CD4-positive, CD25-positive, alpha-beta regulatory T cell (primary cell): ENCODE measurements at regions not wholly inside any gene's neighbourhood (a gene's known extent, or its start where the extent isn't known, plus 50 kb on each side); places are given as distances from the start of the nearest gene placed in this dataset.

ENCODE experiments used
- ATAC-seq, 2 donors: fragments of 150-1000 bp; cut with Tn5 transposase; one replicate each; pipeline ENCODE4 v1.10.0; 2021; ENCODE audit warnings: low read depth in 2 of 2, moderate number of reproducible peaks in 2 of 2, moderate library complexity in 1 of 2
- DNase-seq, 3 donors: peaks; one replicate each; pipeline versions ENCODE4 v3.0.0 to v3.0.0-alpha.2; 2012 to 2022; ENCODE audit warnings: mixed read lengths in 1 of 3
- H3K27ac ChIP-seq: one replicate; pipeline ENCODE4 v1.7.0; 2013; ENCODE audit warnings: mild to moderate bottlenecking, low read length; ENCODE audit not compliant: insufficient read depth, poor library complexity, severe bottlenecking
- H3K27me3 ChIP-seq: one replicate; pipeline ENCODE4 v1.7.0; 2013; ENCODE audit warnings: low read length; ENCODE audit not compliant: control insufficient read depth, insufficient read depth
- H3K36me3 ChIP-seq: one replicate; pipeline ENCODE4 v1.7.0; 2013; ENCODE audit warnings: mild to moderate bottlenecking, low read length, moderate library complexity; ENCODE audit not compliant: control insufficient read depth, insufficient read depth
- H3K4me1 ChIP-seq: 2 replicates; pipeline ENCODE4 v1.7.0; 2013; ENCODE audit warnings: mild to moderate bottlenecking, low read length; ENCODE audit not compliant: insufficient read depth, control insufficient read depth, poor library complexity, severe bottlenecking
- H3K4me3 ChIP-seq: one replicate; pipeline ENCODE4 v1.7.0; 2013; ENCODE audit warnings: low read depth, mild to moderate bottlenecking, low read length, moderate library complexity
- H3K9me3 ChIP-seq, 2 experiments: 1 replicate in 1 of 2; 2 replicates in 1 of 2; pipeline ENCODE4 v1.7.0; 2013; ENCODE audit warnings: low read length in 2 of 2, mild to moderate bottlenecking in 1 of 2, moderate library complexity in 1 of 2; ENCODE audit not compliant: control insufficient read depth in 2 of 2
- H3K27ac Mint-ChIP-seq, 3 donors: one replicate each; pipeline ENCODE4 v1.8.0; 2020 to 2022; ENCODE audit warnings: mild to moderate bottlenecking in 3 of 3, mixed read lengths in 3 of 3, moderate library complexity in 2 of 3
- H3K27me3 Mint-ChIP-seq: one replicate; pipeline ENCODE4 v1.8.0; 2022; ENCODE audit warnings: mild to moderate bottlenecking, mixed read lengths
- H3K36me3 Mint-ChIP-seq: one replicate; pipeline ENCODE4 v1.8.0; 2020; ENCODE audit warnings: mixed read lengths
- H3K4me1 Mint-ChIP-seq, 4 donors: one replicate each; pipeline ENCODE4 v1.8.0; 2020 to 2022; ENCODE audit warnings: mixed read lengths in 4 of 4, mild to moderate bottlenecking in 1 of 4
- H3K4me3 Mint-ChIP-seq, 4 donors: one replicate each; pipeline ENCODE4 v1.8.0; 2020 to 2022; ENCODE audit warnings: mild to moderate bottlenecking in 4 of 4, mixed read lengths in 4 of 4, moderate library complexity in 3 of 4
- H3K9me3 Mint-ChIP-seq, 7 donors: one replicate each; pipeline ENCODE4 v1.8.0; 2020 to 2022; ENCODE audit warnings: mixed read lengths in 7 of 7, mild to moderate bottlenecking in 3 of 7, moderate library complexity in 2 of 7

DNA sequence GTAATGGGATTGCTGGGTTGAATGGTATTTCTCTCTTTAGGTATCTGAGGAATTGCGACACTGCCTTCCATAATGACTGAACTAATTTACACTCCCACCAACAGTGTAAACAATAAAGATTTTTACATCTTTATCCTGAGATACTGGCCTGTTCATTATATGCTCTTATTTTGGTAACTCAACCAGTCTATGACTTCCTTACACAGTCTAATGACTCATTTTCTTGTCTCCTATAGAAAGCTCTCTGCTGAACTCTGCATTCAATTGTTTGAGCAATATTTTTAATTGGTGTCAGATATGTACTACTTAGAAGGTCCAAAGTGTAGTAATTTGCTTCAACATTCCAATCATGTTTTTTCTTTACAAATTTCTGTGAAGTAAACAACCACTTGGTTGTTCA is 1351.8 kb downstream of the FSCB start:
- H3K9me3 ChIP-seq, result peaks cover 0 to 3% of the 10 kb centered on the region in 2 experiments
- H3K27me3 ChIP-seq, result no peaks in the 10 kb centered on the region
- Mint-ChIP-seq H3K36me3 (no peaks in the 10 kb centered on the region), H3K27me3 (no peaks in the 10 kb centered on the region), H3K9me3 (peaks cover 1 to 14% (median 7%) of the 10 kb centered on the region in 7 donors), H3K27ac (no peak overlapping the region), H3K4me1 (no peaks in the 10 kb centered on the region), H3K4me3 (no peak overlapping the region)
- ATAC-seq, result no peak
- no peak overlapping the region for H3K27ac ChIP-seq
- no peaks in the 10 kb centered on the region for H3K4me1 ChIP-seq
- DNase-seq, result no peak
- no peaks in the 10 kb centered on the region for H3K36me3 ChIP-seq
- no peak overlapping the region for H3K4me3 ChIP-seq

DNA sequence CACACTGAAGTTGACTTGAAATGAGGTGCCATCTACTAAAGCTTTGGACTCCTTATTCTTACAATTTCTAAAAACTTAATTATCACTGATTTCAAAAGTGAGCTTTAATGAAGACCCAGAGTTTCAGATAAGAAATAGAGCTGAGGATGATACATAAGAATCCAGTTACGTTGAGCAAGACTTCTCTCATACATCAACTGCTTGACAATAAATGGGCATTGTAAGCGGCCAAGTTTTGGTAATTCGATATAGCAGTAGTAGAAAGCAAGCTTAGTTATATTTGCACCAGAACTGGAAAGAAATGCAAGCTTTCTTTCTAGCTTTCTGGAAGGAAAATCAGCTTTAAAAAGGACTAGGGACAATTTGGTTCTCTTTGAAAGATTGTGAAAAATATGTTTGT is 1359.6 kb downstream of the FSCB start:
- H3K27me3 ChIP-seq, result no peaks in the 10 kb centered on the region
- H3K9me3 ChIP-seq, result peaks cover 0 to 3% of the 10 kb centered on the region in 2 experiments
- Mint-ChIP-seq H3K4me3 (no peak overlapping the region), H3K4me1 (no peaks in the 10 kb centered on the region), H3K9me3 (peaks cover 0 to 10% (median 2%) of the 10 kb centered on the region in 7 donors), H3K27me3 (no peaks in the 10 kb centered on the region), H3K27ac (no peak overlapping the region), H3K36me3 (no peaks in the 10 kb centered on the region)
- H3K27ac ChIP-seq, result no peak overlapping the region
- no peak for ATAC-seq
- no peaks in the 10 kb centered on the region for H3K4me1 ChIP-seq
- no peak overlapping the region for H3K4me3 ChIP-seq
- DNase-seq, result no peak
- H3K36me3 ChIP-seq, result no peaks in the 10 kb centered on the region

GRCh38 chr14:43145361-43145760 is 1361.7 kb downstream of the FSCB start:
- H3K9me3 ChIP-seq, result no peaks in the 10 kb centered on the region
- H3K27me3 ChIP-seq, result no peaks in the 10 kb centered on the region
- Mint-ChIP-seq H3K4me1 (no peaks in the 10 kb centered on the region), H3K36me3 (no peaks in the 10 kb centered on the region), H3K4me3 (no peak overlapping the region), H3K27ac (no peak overlapping the region), H3K27me3 (no peaks in the 10 kb centered on the region), H3K9me3 (peaks cover 0 to 10% (median 2%) of the 10 kb centered on the region in 7 donors)
- H3K27ac ChIP-seq, result no peak overlapping the region
- no peaks in the 10 kb centered on the region for H3K4me1 ChIP-seq
- DNase-seq, result no peak
- no peak overlapping the region for H3K4me3 ChIP-seq
- H3K36me3 ChIP-seq, result no peaks in the 10 kb centered on the region
- ATAC-seq, result no peak

GRCh38 chr14:43143106-43143505 is 1364.0 kb downstream of the FSCB start:
- no peak overlapping the region for H3K4me3 Mint-ChIP-seq
- H3K27me3 Mint-ChIP-seq, result no peaks in the 10 kb centered on the region
- no peaks in the 10 kb centered on the region for H3K4me1 ChIP-seq
- no peak overlapping the region for H3K4me3 ChIP-seq
- no peaks in the 10 kb centered on the region for H3K36me3 Mint-ChIP-seq
- peaks cover 0 to 21% (median 4%) of the 10 kb centered on the region in 7 donors for H3K9me3 Mint-ChIP-seq
- H3K27ac ChIP-seq, result no peak overlapping the region
- H3K4me1 Mint-ChIP-seq, result no peaks in the 10 kb centered on the region
- peaks cover 0 to 2% of the 10 kb centered on the region in 2 experiments for H3K9me3 ChIP-seq
- no peak for ATAC-seq
- no peak for DNase-seq
- no peak overlapping the region for H3K27ac Mint-ChIP-seq
- H3K36me3 ChIP-seq, result no peaks in the 10 kb centered on the region
- no peaks in the 10 kb centered on the region for H3K27me3 ChIP-seq

DNA sequence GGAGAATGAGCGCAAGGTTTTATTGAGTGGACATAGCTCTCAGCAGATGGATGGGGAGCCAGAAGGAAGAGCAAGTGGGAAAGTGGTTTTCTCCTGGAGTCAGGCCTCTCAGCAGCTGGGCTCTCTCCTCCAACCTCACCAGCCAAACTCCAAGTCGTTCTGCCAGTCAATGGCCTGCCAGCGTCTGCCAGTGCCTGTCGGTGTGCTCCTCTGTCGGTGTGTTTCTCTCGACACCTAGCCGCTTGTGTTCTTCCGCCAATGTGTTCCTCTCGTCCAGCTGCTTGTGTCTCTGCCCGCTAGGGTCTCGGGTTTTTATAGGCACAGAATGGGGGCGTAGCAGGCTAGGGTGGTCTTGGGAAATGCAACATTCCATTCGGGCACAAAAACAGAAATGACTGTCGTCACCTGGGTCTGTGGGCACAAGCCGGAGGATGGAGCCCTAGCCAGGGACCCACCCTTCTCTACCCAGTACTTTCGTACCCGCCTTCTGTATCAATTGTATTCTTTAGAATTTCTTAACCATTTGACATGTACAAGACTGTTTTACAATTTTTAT is 1365.4 kb downstream of the FSCB start:
- Histone ChIP-seq H3K27ac (no peak overlapping the region), H3K27me3 (no peaks in the 10 kb centered on the region), H3K4me3 (no peak overlapping the region), H3K36me3 (no peaks in the 10 kb centered on the region), H3K4me1 (no peaks in the 10 kb centered on the region), H3K9me3 (peaks cover 0 to 2% of the 10 kb centered on the region in 2 experiments)
- Mint-ChIP-seq H3K27ac (no peak overlapping the region), H3K27me3 (no peaks in the 10 kb centered on the region), H3K4me3 (no peak overlapping the region), H3K9me3 (peaks cover 1 to 10% (median 6%) of the 10 kb centered on the region in 7 donors), H3K4me1 (no peaks in the 10 kb centered on the region), H3K36me3 (no peaks in the 10 kb centered on the region)
- DNase-seq, result no peak
- no peak for ATAC-seq

DNA sequence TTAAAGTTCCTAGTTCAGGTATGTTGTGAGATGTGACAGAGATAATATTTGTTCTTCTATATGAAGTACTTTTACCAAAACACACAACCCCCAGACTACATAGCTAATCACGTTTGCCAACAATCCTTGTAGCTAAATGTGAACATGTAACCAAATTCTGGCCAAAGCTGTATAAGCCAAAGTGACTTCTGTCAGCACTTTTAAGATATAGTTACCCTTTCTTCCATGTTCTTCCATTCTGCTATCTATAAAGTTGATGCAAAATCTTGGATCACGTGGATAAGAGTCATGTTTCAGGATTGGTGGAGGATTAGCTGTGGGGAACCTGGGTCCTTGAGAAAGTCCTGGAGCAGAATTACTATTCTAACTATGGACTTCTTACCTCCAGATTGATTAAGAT is 1366.6 kb downstream of the FSCB start:
- H3K27ac Mint-ChIP-seq, result no peak overlapping the region
- H3K9me3 Mint-ChIP-seq, result peaks cover 1 to 14% (median 7%) of the 10 kb centered on the region in 7 donors
- no peaks in the 10 kb centered on the region for H3K4me1 Mint-ChIP-seq
- Histone ChIP-seq H3K4me1 (no peaks in the 10 kb centered on the region), H3K27me3 (no peaks in the 10 kb centered on the region), H3K4me3 (no peak overlapping the region), H3K9me3 (peaks cover 2 to 9% of the 10 kb centered on the region in 2 experiments), H3K36me3 (no peaks in the 10 kb centered on the region), H3K27ac (no peak overlapping the region)
- ATAC-seq (no peak), DNase-seq (no peak)
- H3K36me3 Mint-ChIP-seq, result no peaks in the 10 kb centered on the region
- H3K27me3 Mint-ChIP-seq, result no peaks in the 10 kb centered on the region
- no peak overlapping the region for H3K4me3 Mint-ChIP-seq

GRCh38 chr14:43135877-43136411 is 1371.1 kb downstream of the FSCB start:
- no peak for DNase-seq
- Mint-ChIP-seq H3K4me1 (no peaks in the 10 kb centered on the region), H3K9me3 (peaks cover 4 to 23% (median 7%) of the 10 kb centered on the region in 7 donors)

GRCh38 chr14:43132441-43132840 is 1374.6 kb downstream of the FSCB start:
- H3K36me3 Mint-ChIP-seq, result no peaks in the 10 kb centered on the region
- no peak overlapping the region for H3K27ac Mint-ChIP-seq
- H3K27ac ChIP-seq, result no peak overlapping the region
- peaks cover 0 to 25% (median 3%) of the 10 kb centered on the region in 7 donors for H3K9me3 Mint-ChIP-seq
- no peaks in the 10 kb centered on the region for H3K27me3 ChIP-seq
- no peaks in the 10 kb centered on the region for H3K36me3 ChIP-seq
- no peaks in the 10 kb centered on the region for H3K4me1 ChIP-seq
- DNase-seq, result no peak
- H3K4me1 Mint-ChIP-seq, result no peaks in the 10 kb centered on the region
- no peaks in the 10 kb centered on the region for H3K27me3 Mint-ChIP-seq
- H3K9me3 ChIP-seq, result peaks cover 0 to 17% of the 10 kb centered on the region in 2 experiments
- ATAC-seq, result no peak
- no peak overlapping the region for H3K4me3 ChIP-seq
- H3K4me3 Mint-ChIP-seq, result no peak overlapping the region

More at GRCh38 chr14:43135877-43136411, 1371.1 kb downstream of the FSCB start:
- H3K36me3 ChIP-seq, result no peaks in the 10 kb centered on the region
- H3K27me3 ChIP-seq, result no peaks in the 10 kb centered on the region
- peaks cover 2 to 17% of the 10 kb centered on the region in 2 experiments for H3K9me3 ChIP-seq
- no peak overlapping the region for H3K27ac Mint-ChIP-seq
- no peaks in the 10 kb centered on the region for H3K27me3 Mint-ChIP-seq
- H3K4me3 Mint-ChIP-seq, result no peak overlapping the region
- H3K36me3 Mint-ChIP-seq, result no peaks in the 10 kb centered on the region
- ATAC-seq, result no peak
- H3K4me1 ChIP-seq, result no peaks in the 10 kb centered on the region
- no peak overlapping the region for H3K27ac ChIP-seq
- no peak overlapping the region for H3K4me3 ChIP-seq
